Spleen (tissue), 11 donors: ENCODE measurements at regions not wholly inside any gene's neighbourhood (a gene's known extent, or its start where the extent isn't known, plus 50 kb on each side); places are given as distances from the start of the nearest gene placed in this dataset.

Experiments used
- DNase-seq: peaks from one replicate; pipeline ENCODE4 v3.0.0-alpha.2; 2020
- H3K27ac ChIP-seq, 8 donors: fragments of 200-600 bp; sonication (generic) in 7 of 8; 1 replicate in 4 of 8; 2 replicates in 4 of 8; pipeline versions ENCODE4 v1.5.0 to v1.8.0; 2016 to 2021; ENCODE audit warnings: inconsistent platforms in 4 of 8, mild to moderate bottlenecking in 4 of 8, moderate library complexity in 1 of 8
- H3K27me3 ChIP-seq, 7 donors: fragments of 200-600 bp; sonication (generic) in 6 of 7; replicated peaks in 1 of 7; 1 replicate in 4 of 7; 2 replicates in 3 of 7; pipeline versions ENCODE4 v1.5.0 to v1.8.0; 2016 to 2021; ENCODE audit warnings: inconsistent platforms in 3 of 7, mild to moderate bottlenecking in 1 of 7
- H3K36me3 ChIP-seq, 6 donors: fragments of 200-600 bp; sonication (generic) in 5 of 6; 1 replicate in 4 of 6; 2 replicates in 2 of 6; pipeline versions ENCODE4 v1.5.0 to v1.8.0; 2016 to 2021; ENCODE audit warnings: inconsistent platforms in 2 of 6
- H3K4me1 ChIP-seq, 6 donors: fragments of 200-600 bp; sonication (generic) in 5 of 6; 1 replicate in 3 of 6; 2 replicates in 3 of 6; pipeline versions ENCODE4 v1.5.0 to v1.8.0; 2016 to 2021; ENCODE audit warnings: inconsistent platforms in 3 of 6
- H3K4me3 ChIP-seq, 8 donors: fragments of 200-600 bp; sonication (generic) in 7 of 8; 1 replicate in 4 of 8; 2 replicates in 4 of 8; pipeline versions ENCODE4 v1.5.0 to v1.8.0; 2016 to 2021; ENCODE audit warnings: inconsistent platforms in 4 of 8, mild to moderate bottlenecking in 4 of 8, moderate library complexity in 2 of 8
- H3K9me3 ChIP-seq, 8 donors: fragments of 200-600 bp; sonication (generic) in 7 of 8; 1 replicate in 4 of 8; 2 replicates in 4 of 8; pipeline versions ENCODE4 v1.5.0 to v1.8.0; 2016 to 2021; ENCODE audit warnings: inconsistent platforms in 4 of 8
- POLR2A ChIP-seq, 3 donors: fragments of 450-650 bp; IDR thresholded peaks; one replicate each; pipeline ENCODE4 v1.5.1; 2017; ENCODE audit warnings: antibody characterized with exemption in 3 of 3, mild to moderate bottlenecking in 1 of 3
- POLR2AphosphoS5 ChIP-seq, 3 donors: sonication (generic); formaldehyde crosslinking; IDR thresholded peaks; one replicate each; pipeline ENCODE4 v1.5.1; 2017; ENCODE audit warnings: antibody characterized with exemption in 3 of 3
- WGBS, 5 donors: extraction: QIAGEN DNeasy Blood & Tissue Kit in 3 of 5; methylation state at CpG; one replicate each; pipeline versions ENCODE4 v1.1.5 to v1.1.7; 2013 to 2018; 5-methylcytosine and 5-hydroxymethylcytosine counted together
- intact Hi-C: fragments of 100-400 bp; cut with DNase I; formaldehyde crosslinking; loops from one replicate; pipeline ENCODE4 v1.15.0; 2023; ENCODE audit warnings: low total_unique reads
- TF ChIP-seq, protein P1 (sequence below), 11 experiments: fragments of 200-600 bp in 7 of 11; fragments of 450-650 bp in 4 of 11; sonication (generic) in 4 of 11; IDR thresholded peaks in 8 of 11; conservative IDR thresholded peaks in 3 of 11; 1 replicate in 7 of 11; 2 replicates in 4 of 11; pipeline versions ENCODE4 v1.4.0 to v1.8.0; 2016 to 2021; ENCODE audit warnings: antibody characterized with exemption in 11 of 11, inconsistent platforms in 4 of 11, mild to moderate bottlenecking in 1 of 11
- donor health status: healthy with polysubstance abuse.
- donor health status: DM: no; HTN: no; CAD: no; lungs with moderate emphysema.
- donor health status: DM: no; HTN: no; CAD: no.
- donor health status: Bipolar disorder and iron deficiency.
- donor health status: healthy.
- donor health status: DM: no; HTN: no; CAD: no.
- donor health status: DM: yes; HTN: yes; CAD: no.

DNA sequence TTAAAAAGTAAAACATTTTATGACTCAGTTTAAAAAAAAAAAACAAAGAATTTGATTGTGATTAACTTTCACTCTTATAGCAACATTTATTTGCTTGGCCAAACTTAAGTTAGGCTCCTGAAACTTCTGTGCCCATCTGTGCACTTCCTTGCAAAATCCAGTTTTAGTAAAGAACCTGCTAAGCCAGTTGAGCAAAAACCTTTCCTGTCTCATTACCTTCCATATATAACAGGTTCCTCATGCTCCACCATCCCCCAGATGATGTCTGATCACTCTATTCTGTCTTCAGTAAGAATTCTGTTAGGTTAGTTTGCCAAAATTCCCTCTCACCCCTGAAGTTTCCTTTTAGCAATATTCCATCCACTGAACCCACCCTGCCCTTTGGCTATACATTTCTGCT is 1200.5 kb downstream of the C4orf33 start:
- Histone ChIP-seq H3K9me3 (peaks cover 0 to 5% (median 0%) of the 10 kb centered on the region in 8 donors), H3K27me3 (no peaks in the 10 kb centered on the region), H3K36me3 (no peaks in the 10 kb centered on the region), H3K4me1 (no peaks in the 10 kb centered on the region), H3K4me3 (no peak overlapping the region), H3K27ac (no peak overlapping the region)
- intact Hi-C loops: no loop called here
- TF ChIP-seq, protein P1, sequence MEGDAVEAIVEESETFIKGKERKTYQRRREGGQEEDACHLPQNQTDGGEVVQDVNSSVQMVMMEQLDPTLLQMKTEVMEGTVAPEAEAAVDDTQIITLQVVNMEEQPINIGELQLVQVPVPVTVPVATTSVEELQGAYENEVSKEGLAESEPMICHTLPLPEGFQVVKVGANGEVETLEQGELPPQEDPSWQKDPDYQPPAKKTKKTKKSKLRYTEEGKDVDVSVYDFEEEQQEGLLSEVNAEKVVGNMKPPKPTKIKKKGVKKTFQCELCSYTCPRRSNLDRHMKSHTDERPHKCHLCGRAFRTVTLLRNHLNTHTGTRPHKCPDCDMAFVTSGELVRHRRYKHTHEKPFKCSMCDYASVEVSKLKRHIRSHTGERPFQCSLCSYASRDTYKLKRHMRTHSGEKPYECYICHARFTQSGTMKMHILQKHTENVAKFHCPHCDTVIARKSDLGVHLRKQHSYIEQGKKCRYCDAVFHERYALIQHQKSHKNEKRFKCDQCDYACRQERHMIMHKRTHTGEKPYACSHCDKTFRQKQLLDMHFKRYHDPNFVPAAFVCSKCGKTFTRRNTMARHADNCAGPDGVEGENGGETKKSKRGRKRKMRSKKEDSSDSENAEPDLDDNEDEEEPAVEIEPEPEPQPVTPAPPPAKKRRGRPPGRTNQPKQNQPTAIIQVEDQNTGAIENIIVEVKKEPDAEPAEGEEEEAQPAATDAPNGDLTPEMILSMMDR (IDR thresholded peaks at IDR 0.05 in 8 of 11, conservative IDR thresholded peaks at IDR 0.05 in 3 of 11): no peak
- no peak for TF ChIP-seq POLR2AphosphoS5 (IDR thresholded peaks at IDR 0.05)
- no peak for DNase-seq

DNA sequence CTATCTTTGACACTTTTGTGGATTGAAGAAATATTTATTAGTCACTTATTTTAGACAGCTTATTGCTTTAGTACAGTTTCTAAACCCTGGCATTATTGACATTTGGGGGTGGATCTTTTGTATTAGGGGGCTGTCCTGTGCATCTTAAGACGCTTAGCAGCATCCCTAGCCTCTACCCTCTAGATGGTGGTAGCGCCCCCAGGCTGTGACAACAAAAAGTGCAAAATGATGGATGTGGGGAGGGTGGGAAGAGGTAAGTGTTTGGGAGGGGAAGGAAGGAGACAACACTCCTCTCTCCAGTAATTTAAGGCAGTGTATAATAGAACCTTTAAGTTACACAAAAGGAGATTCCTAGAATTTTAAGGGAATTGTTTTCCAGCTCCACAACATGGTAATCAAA is 1210.6 kb downstream of the C4orf33 start:
- intact Hi-C loops: no loop called here
- no peak for DNase-seq
- Histone ChIP-seq H3K27ac (no peak overlapping the region), H3K36me3 (no peaks in the 10 kb centered on the region), H3K9me3 (no peaks in the 10 kb centered on the region), H3K4me3 (no peak overlapping the region), H3K27me3 (no peaks in the 10 kb centered on the region), H3K4me1 (no peaks in the 10 kb centered on the region)
- 54 to 69% (median 58%) methylated on average over 2 of the region's 2 CpGs for WGBS, 5 donors
- TF ChIP-seq POLR2AphosphoS5 (IDR thresholded peaks at IDR 0.05): no peak
- no peak for TF ChIP-seq POLR2A (IDR thresholded peaks at IDR 0.05)
- TF ChIP-seq, protein P1 (IDR thresholded peaks at IDR 0.05 in 8 of 11, conservative IDR thresholded peaks at IDR 0.05 in 3 of 11): no peak

DNA sequence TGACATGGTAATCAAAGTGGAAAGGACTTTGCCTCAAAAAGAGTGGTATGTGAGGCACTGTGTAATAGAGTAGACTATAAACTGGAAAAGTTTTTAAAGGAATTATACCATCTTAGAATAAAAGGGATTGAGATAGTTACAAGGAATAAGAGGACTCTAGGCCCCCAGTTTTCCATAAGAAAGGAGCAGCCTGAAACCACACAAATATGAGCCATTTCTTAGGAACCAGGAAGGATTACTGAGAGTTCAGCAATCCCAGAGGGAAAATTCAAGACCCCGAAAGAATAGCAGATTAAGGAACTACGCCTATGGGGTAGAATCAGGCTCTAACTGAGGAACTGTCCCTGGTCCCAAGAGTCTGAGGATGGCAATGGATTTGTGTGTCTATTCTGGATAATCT is 1213.3 kb downstream of the C4orf33 start:
- intact Hi-C loops: no loop called here
- Histone ChIP-seq H3K4me1 (no peaks in the 10 kb centered on the region), H3K36me3 (no peaks in the 10 kb centered on the region), H3K9me3 (no peaks in the 10 kb centered on the region), H3K27ac (no peak overlapping the region), H3K27me3 (no peaks in the 10 kb centered on the region), H3K4me3 (no peak overlapping the region)
- DNase-seq: no peak
- 84 to 95% (median 88%) methylated on average over 2 of the region's 2 CpGs for WGBS, 5 donors
- TF ChIP-seq, protein P1 (IDR thresholded peaks at IDR 0.05 in 8 of 11, conservative IDR thresholded peaks at IDR 0.05 in 3 of 11): no peak
- TF ChIP-seq POLR2AphosphoS5 (IDR thresholded peaks at IDR 0.05) (no peak), POLR2A (IDR thresholded peaks at IDR 0.05) (no peak)

DNA sequence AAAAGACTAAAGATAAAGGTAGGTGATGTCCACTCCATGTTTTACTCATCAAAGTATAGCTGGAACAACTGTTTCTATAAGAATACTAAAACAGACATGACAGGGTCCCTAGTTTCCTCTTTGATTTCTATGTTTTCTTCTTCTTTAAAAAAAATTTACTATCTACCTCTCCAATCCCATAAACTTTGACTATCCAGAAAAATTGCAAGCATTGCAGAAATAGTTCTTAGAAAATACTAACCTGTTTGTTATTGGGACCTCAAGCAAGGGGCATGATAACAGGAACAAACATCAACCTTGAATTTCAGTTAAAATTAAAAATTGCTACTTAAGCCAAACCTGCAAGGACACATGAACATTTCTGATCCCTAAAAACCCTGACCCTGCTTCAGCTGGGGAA is 1226.5 kb downstream of the C4orf33 start:
- no peak overlapping the region for H3K4me3 ChIP-seq
- no peak overlapping the region for H3K27ac ChIP-seq
- H3K27me3 ChIP-seq: no peaks in the 10 kb centered on the region
- intact Hi-C loops: no loop called here
- H3K36me3 ChIP-seq: no peaks in the 10 kb centered on the region
- no peaks in the 10 kb centered on the region for H3K4me1 ChIP-seq
- TF ChIP-seq POLR2A (IDR thresholded peaks at IDR 0.05) (no peak), POLR2AphosphoS5 (IDR thresholded peaks at IDR 0.05) (no peak)
- TF ChIP-seq, protein P1 (IDR thresholded peaks at IDR 0.05 in 8 of 11, conservative IDR thresholded peaks at IDR 0.05 in 3 of 11): no peak
- no peaks in the 10 kb centered on the region for H3K9me3 ChIP-seq
- no peak for DNase-seq
